AG10803 (cell line): ENCODE measurements at regions not wholly inside any gene's neighbourhood (a gene's known extent, or its start where the extent isn't known, plus 50 kb on each side); places are given as distances from the start of the nearest gene placed in this dataset.

Experiments used
- DNase-seq: peaks from one replicate; pipeline ENCODE4 v3.0.0; 2010; ENCODE audit warnings: low read depth
- H3K4me3 ChIP-seq: 2 replicates; pipeline ENCODE4 v1.5.1; 2011; ENCODE audit warnings: mild to moderate bottlenecking, low read length, control low read depth
- CTCF ChIP-seq: conservative IDR thresholded peaks from 2 replicates; pipeline ENCODE4 v1.5.1; 2011; ENCODE audit warnings: mild to moderate bottlenecking, low read length, control low read depth, inconsistent platforms

- DNase-seq = no peak
- no peak overlapping the region for H3K4me3 ChIP-seq
- TF ChIP-seq CTCF = no peak
These were observed 412.9 kb downstream of the WDR72 start for GRCh38 chr15:53346583-53346982.

GRCh38 chr15:53331328-53332190, 427.9 kb downstream of the WDR72 start:
- TF ChIP-seq CTCF = no peak
- DNase-seq = no peak
- H3K4me3 ChIP-seq = no peak overlapping the region

- no peak overlapping the region for H3K4me3 ChIP-seq
- no peak for DNase-seq
- TF ChIP-seq CTCF = no peak
These were observed 431.1 kb downstream of the WDR72 start for GRCh38 chr15:53328341-53328740.

GRCh38 chr15:53324061-53324460, 435.4 kb downstream of the WDR72 start:
- no peak for DNase-seq

GRCh38 chr15:53323191-53323590, 436.3 kb downstream of the WDR72 start:
- no peak for DNase-seq
- TF ChIP-seq CTCF = no peak
- H3K4me3 ChIP-seq = no peak overlapping the region

More at GRCh38 chr15:53324061-53324460, 435.4 kb downstream of the WDR72 start:
- no peak overlapping the region for H3K4me3 ChIP-seq
- TF ChIP-seq CTCF = no peak

- no peak overlapping the region for H3K4me3 ChIP-seq
- TF ChIP-seq CTCF = no peak
- DNase-seq = no peak
These were observed 438.6 kb downstream of the WDR72 start for GRCh38 chr15:53320816-53321215.

- DNase-seq = no peak
- no peak overlapping the region for H3K4me3 ChIP-seq
- no peak for TF ChIP-seq CTCF
These were observed 446.8 kb downstream of the WDR72 start for GRCh38 chr15:53312707-53313106.
